ENCODE measurements at regions not wholly inside any gene's neighbourhood (a gene's known extent, or its start where the extent isn't known, plus 50 kb on each side); places are given as distances from the start of the nearest gene placed in this dataset.

- Histone ChIP-seq H3K4me2 (no peak overlapping the region), H2AFZ (no peak overlapping the region), H3K9me3 (ENCODE audit: insufficient read depth, low read depth) (peaks cover 4% of the 10 kb centered on the region; the same call in 1 of the 2 replicates), H4K20me1 (ENCODE audit: insufficient read depth) (no peaks in the 10 kb centered on the region), H3K36me3 (ENCODE audit: low read depth) (no peaks in the 10 kb centered on the region), H3F3A (ENCODE audit: insufficient read depth, low read depth) (no peaks in the 10 kb centered on the region), H3K79me2 (ENCODE audit: low read depth) (no peaks in the 10 kb centered on the region), H3K27ac (no peak overlapping the region), H3K27me3 (ENCODE audit: insufficient read depth, low read depth) (no peaks in the 10 kb centered on the region), H3K4me1 (replicated peaks; ENCODE audit: insufficient read depth) (no peaks in the 10 kb centered on the region), H3K4me3 (no peak overlapping the region), H3K9me2 (ENCODE audit: insufficient read depth) (no peaks in the 10 kb centered on the region)
- no TSS peak for BruUV-seq (replicated peaks)
- intact Hi-C loops (cut with micrococcal nuclease; ENCODE audit: unreplicated experiment) = no loop called here
- CTCF ChIA-PET = interaction anchor here (0.6 kb wide), 1 partner anchor 696 kb away, joined by 4 read pairs; no protein-coding TSS in a partner anchor
- no peak for DNase-seq
- TF ChIP-seq CTCF (conservative IDR thresholded peaks at IDR 0.05) (no peak), EZH2 (IDR thresholded peaks at IDR 0.05; ENCODE audit: low read depth) (no peak)
- POLR2A ChIA-PET (ENCODE audit: unreplicated experiment) = no interaction called here
Observed at GRCh38 chr3:177640319-177640965, 443.2 kb upstream of the TBL1XR1 start.

GRCh38 chr3:177641206-177641605, 443.9 kb upstream of the TBL1XR1 start:
- no peak overlapping the region for H3K27ac ChIP-seq
- H3K4me2 ChIP-seq = no peak overlapping the region
- no peaks in the 10 kb centered on the region for H3F3A ChIP-seq (ENCODE audit: insufficient read depth, low read depth)
- H3K9me3 ChIP-seq (ENCODE audit: insufficient read depth, low read depth) = peaks cover 4% of the 10 kb centered on the region; the same call in 1 of the 2 replicates
- CTCF ChIA-PET = no interaction called here
- intact Hi-C loops (cut with micrococcal nuclease; ENCODE audit: unreplicated experiment) = no loop called here
- H4K20me1 ChIP-seq (ENCODE audit: insufficient read depth) = no peaks in the 10 kb centered on the region
- no peak for TF ChIP-seq CTCF (conservative IDR thresholded peaks at IDR 0.05)
- no peak for TF ChIP-seq EZH2 (IDR thresholded peaks at IDR 0.05; ENCODE audit: low read depth)
- H3K4me1 ChIP-seq (replicated peaks; ENCODE audit: insufficient read depth) = no peaks in the 10 kb centered on the region
- no TSS peak for BruUV-seq (replicated peaks)
- H2AFZ ChIP-seq = no peak overlapping the region
- H3K9me2 ChIP-seq (ENCODE audit: insufficient read depth) = no peaks in the 10 kb centered on the region
- H3K36me3 ChIP-seq (ENCODE audit: low read depth) = no peaks in the 10 kb centered on the region
- H3K27me3 ChIP-seq (ENCODE audit: insufficient read depth, low read depth) = no peaks in the 10 kb centered on the region
- H3K79me2 ChIP-seq (ENCODE audit: low read depth) = no peaks in the 10 kb centered on the region
- POLR2A ChIA-PET (ENCODE audit: unreplicated experiment) = no interaction called here
- no peak overlapping the region for H3K4me3 ChIP-seq
- DNase-seq = no peak

- H3K27ac ChIP-seq = no peak overlapping the region
- no peaks in the 10 kb centered on the region for H4K20me1 ChIP-seq (ENCODE audit: insufficient read depth)
- no TSS peak for BruUV-seq (replicated peaks)
- no peaks in the 10 kb centered on the region for H3K36me3 ChIP-seq (ENCODE audit: low read depth)
- H3K79me2 ChIP-seq (ENCODE audit: low read depth) = no peaks in the 10 kb centered on the region
- no peaks in the 10 kb centered on the region for H3K9me2 ChIP-seq (ENCODE audit: insufficient read depth)
- H3K27me3 ChIP-seq (ENCODE audit: insufficient read depth, low read depth) = no peaks in the 10 kb centered on the region
- H3K4me3 ChIP-seq = no peak overlapping the region
- no peaks in the 10 kb centered on the region for H3K4me1 ChIP-seq (replicated peaks; ENCODE audit: insufficient read depth)
- no peak overlapping the region for H2AFZ ChIP-seq
- intact Hi-C loops (cut with micrococcal nuclease; ENCODE audit: unreplicated experiment) = no loop called here
- H3K4me2 ChIP-seq = no peak overlapping the region
- ChIA-PET POLR2A (ENCODE audit: unreplicated experiment) (no interaction called here), CTCF (no interaction called here)
- no peak for DNase-seq
- no peaks in the 10 kb centered on the region for H3F3A ChIP-seq (ENCODE audit: insufficient read depth, low read depth)
- H3K9me3 ChIP-seq (ENCODE audit: insufficient read depth, low read depth) = peaks cover 4% of the 10 kb centered on the region; the same call in 1 of the 2 replicates
- TF ChIP-seq EZH2 (IDR thresholded peaks at IDR 0.05; ENCODE audit: low read depth) (no peak), CTCF (conservative IDR thresholded peaks at IDR 0.05) (no peak)
Observed at GRCh38 chr3:177642042-177642803, 444.9 kb upstream of the TBL1XR1 start.

All from PC-9 (cell line).